HepG2 (cell line): ENCODE measurements at regions not wholly inside any gene's neighbourhood (a gene's known extent, or its start where the extent isn't known, plus 50 kb on each side); places are given as distances from the start of the nearest gene placed in this dataset.

Experiments
- ATAC-seq: fragments of 200-7000 bp; cut with Tn5 transposase; 3 replicates; pipeline ENCODE4 v1.9.1; 2020; ENCODE audit warnings: mild to moderate bottlenecking, moderate library complexity
- BruUV-seq: library from RNA; stranded (reverse); fragments of 400-500 nt; replicated peaks from 2 replicates; lab custom pipeline; 2021; lab: Mats Ljungman, UMichigan
- CTCF ChIA-PET: fragments of 300-600 bp; formaldehyde crosslinking; extraction: SDS; loops from one replicate; lab custom pipeline; 2021; ENCODE audit warnings: low total read pairs, inconsistent platforms, low intra/inter-chr PET ratio; lab: Yijun Ruan, JAX
- POLR2A ChIA-PET: fragments of 350-600 bp; sonication (Branson Sonifier 250); formaldehyde crosslinking; loops from one replicate; lab custom pipeline; 2020; ENCODE audit warnings: antibody characterized with exemption, inconsistent platforms; lab: Yijun Ruan, JAX
- DNase-seq: peaks from one replicate; pipeline ENCODE4 v3.0.0-alpha.2; 2015; ENCODE audit warnings: low spot score
- FAIRE-seq: peaks from 3 replicates; lab custom pipeline; 2011; peaks lifted over from hg19 to GRCh38; lab: Jason Lieb, UNC
- H2AFZ ChIP-seq: one replicate; pipeline ENCODE4 v1.6.1; 2011; ENCODE audit warnings: low read length, inconsistent platforms
- H3K27ac ChIP-seq: fragments of 300-600 bp; 3 replicates; pipeline ENCODE4 v1.8.0; 2011; ENCODE audit warnings: mixed run types, mild to moderate bottlenecking, mixed read lengths, low read length, inconsistent platforms; ENCODE audit not compliant: insufficient read depth; ENCODE audit errors: extremely low read length
- H3K27me3 ChIP-seq, 2 experiments: fragments of 200-600 bp in 1 of 2; 2 replicates in 1 of 2; 3 replicates in 1 of 2; pipeline versions ENCODE4 v1.6.0 to v1.8.0; 2011; ENCODE audit warnings: low read length in 2 of 2, mild to moderate bottlenecking in 2 of 2, moderate library complexity in 2 of 2, inconsistent platforms in 1 of 2; ENCODE audit not compliant: insufficient read depth in 2 of 2, control insufficient read depth in 1 of 2
- H3K36me3 ChIP-seq, 2 experiments: fragments of 200-600 bp in 1 of 2; replicated peaks in 1 of 2; 2 replicates in 1 of 2; 3 replicates in 1 of 2; pipeline versions ENCODE4 v1.5.1 to v1.8.0; 2011; ENCODE audit warnings: low read length in 2 of 2, inconsistent platforms in 1 of 2; ENCODE audit not compliant: insufficient read depth in 2 of 2, control insufficient read depth in 1 of 2
- H3K4me1 ChIP-seq: 2 replicates; pipeline ENCODE4 v1.5.1; 2012; ENCODE audit warnings: low read length, inconsistent platforms; ENCODE audit not compliant: insufficient read depth
- H3K4me2 ChIP-seq: 2 replicates; pipeline ENCODE4 v1.6.0; 2011; ENCODE audit warnings: low read depth, low read length, inconsistent platforms
- H3K4me3 ChIP-seq, 3 experiments: fragments of 200-600 bp in 1 of 3; sonication (generic), shearing (Covaris generic) in 1 of 3; replicated peaks in 1 of 3; 2 replicates each; pipeline ENCODE4 v1.5.1; 2011 to 2016; ENCODE audit warnings: low read length in 3 of 3, inconsistent platforms in 2 of 3, low read depth in 2 of 3, mild to moderate bottlenecking in 2 of 3, control low read depth in 1 of 3, mixed read lengths in 1 of 3; ENCODE audit not compliant: insufficient read depth in 1 of 3
- H3K79me2 ChIP-seq: one replicate; pipeline ENCODE4 v1.6.1; 2011; ENCODE audit warnings: low read length, inconsistent platforms; ENCODE audit not compliant: insufficient read depth
- H3K9ac ChIP-seq: 2 replicates; pipeline ENCODE4 v1.6.0; 2011; ENCODE audit warnings: mild to moderate bottlenecking, low read depth, low read length, inconsistent platforms; ENCODE audit not compliant: insufficient read depth
- H3K9me3 ChIP-seq: 2 replicates; pipeline ENCODE4 v1.5.1; 2012; ENCODE audit warnings: mild to moderate bottlenecking, low read length
- H4K20me1 ChIP-seq: 2 replicates; pipeline ENCODE4 v1.6.0; 2011; ENCODE audit warnings: inconsistent platforms, mild to moderate bottlenecking, low read length, moderate library complexity; ENCODE audit not compliant: insufficient read depth
- DNMT1 ChIP-seq: sonication (generic); formaldehyde crosslinking; IDR thresholded peaks from 2 replicates; pipeline ENCODE4 v1.5.1; 2020; ENCODE audit warnings: mild to moderate bottlenecking, missing genetic modification reagents
- GABPB1 ChIP-seq: IDR thresholded peaks from 2 replicates; pipeline ENCODE4 v1.6.1; 2016; ENCODE audit warnings: mild to moderate bottlenecking, missing genetic modification reagents, moderate library complexity, missing compliant biosample characterization
- GFI1 ChIP-seq: sonication (generic); formaldehyde crosslinking; IDR thresholded peaks from 2 replicates; pipeline ENCODE4 v1.5.0; 2020; ENCODE audit warnings: missing genetic modification reagents, mild to moderate bottlenecking, borderline replicate concordance
- NFATC3 ChIP-seq: sonication (generic); formaldehyde crosslinking; IDR thresholded peaks from 2 replicates; pipeline ENCODE4 v1.5.1; 2020; ENCODE audit warnings: mild to moderate bottlenecking, missing genetic modification reagents
- NFIB ChIP-seq: sonication (generic); formaldehyde crosslinking; IDR thresholded peaks from 2 replicates; pipeline ENCODE4 v1.9.0; 2021; ENCODE audit warnings: missing genetic modification reagents, mild to moderate bottlenecking, borderline replicate concordance
- PTBP1 ChIP-seq: fragments of 200-400 bp; formaldehyde crosslinking; IDR thresholded peaks from 2 replicates; pipeline ENCODE4 v1.6.1; 2018; ENCODE audit warnings: low read length, low read depth; ENCODE audit not compliant: poor library complexity, severe bottlenecking
- SNRNP70 ChIP-seq: fragments of 200-400 bp; formaldehyde crosslinking; IDR thresholded peaks from 2 replicates; pipeline ENCODE4 v1.6.1; 2017; ENCODE audit warnings: mild to moderate bottlenecking, low read depth, low read length, moderate library complexity
- TBX3 ChIP-seq: fragments of 450-650 bp; IDR thresholded peaks from 2 replicates; pipeline ENCODE4 v1.6.1; 2017; ENCODE audit warnings: antibody characterized with exemption, mild to moderate bottlenecking, inconsistent platforms, borderline replicate concordance
- U2AF1 ChIP-seq: fragments of 200-400 bp; formaldehyde crosslinking; optimal IDR thresholded peaks from 2 replicates; pipeline ENCODE3; 2017; ENCODE audit warnings: mild to moderate bottlenecking, low read depth, low read length
- ZBTB20 ChIP-seq: sonication (generic); formaldehyde crosslinking; IDR thresholded peaks from 2 replicates; pipeline ENCODE4 v1.8.1; 2023; ENCODE audit warnings: missing genetic modification reagents, low read depth, mild to moderate bottlenecking, borderline replicate concordance
- ZBTB8A ChIP-seq: sonication (generic); formaldehyde crosslinking; IDR thresholded peaks from 2 replicates; pipeline ENCODE4 v1.4.0; 2020; ENCODE audit warnings: mild to moderate bottlenecking, low read depth, missing genetic modification reagents, borderline replicate concordance
- ZNF138 ChIP-seq: sonication (generic); formaldehyde crosslinking; IDR thresholded peaks from 2 replicates; pipeline ENCODE4 v1.5.0; 2020; ENCODE audit warnings: mild to moderate bottlenecking, low read depth, missing genetic modification reagents
- ZNF296 ChIP-seq: sonication (generic); formaldehyde crosslinking; conservative IDR thresholded peaks from 2 replicates; pipeline ENCODE4 v1.5.0; 2020; ENCODE audit warnings: mild to moderate bottlenecking, missing genetic modification reagents
- ZNF431 ChIP-seq: sonication (generic); formaldehyde crosslinking; IDR thresholded peaks from 2 replicates; pipeline ENCODE4 v1.9.0; 2022; ENCODE audit warnings: missing genetic modification reagents, low read depth, mild to moderate bottlenecking, borderline replicate concordance
- ZNF674 ChIP-seq: sonication (generic); formaldehyde crosslinking; IDR thresholded peaks from 2 replicates; pipeline ENCODE4 v1.5.0; 2020; ENCODE audit warnings: low read depth, mild to moderate bottlenecking, missing genetic modification reagents
- ZSCAN29 ChIP-seq: sonication (generic); formaldehyde crosslinking; conservative IDR thresholded peaks from 2 replicates; pipeline ENCODE4 v1.4.0; 2020; ENCODE audit warnings: mild to moderate bottlenecking, missing genetic modification reagents
- WGBS: methylation state at CpG from one replicate; pipeline ENCODE4 v1.1.6; 2017; ENCODE audit warnings: low lambda C conversion rate; 5-methylcytosine and 5-hydroxymethylcytosine counted together
- in situ Hi-C: cut with HindIII; loops from 2 replicates; pipeline ENCODE4 v1.10.0; 2017; ENCODE audit warnings: low pct_unique_long_range_greater_than_20kb; ENCODE audit not compliant: extremely low pct_ligation_motif_present
- intact Hi-C: fragments of 100-400 bp; cut with micrococcal nuclease; formaldehyde crosslinking; loops from one replicate; pipeline ENCODE4 v1.10.0; 2022; ENCODE audit not compliant: unreplicated experiment
- TF ChIP-seq, protein P1 (sequence below): sonication (generic); formaldehyde crosslinking; IDR thresholded peaks from 2 replicates; pipeline ENCODE4 v1.5.0; 2020; ENCODE audit warnings: missing genetic modification reagents, mild to moderate bottlenecking, borderline replicate concordance
- TF ChIP-seq, protein P2 (sequence below): sonication (generic); formaldehyde crosslinking; IDR thresholded peaks from 2 replicates; pipeline ENCODE4 v1.4.0; 2020; ENCODE audit warnings: missing genetic modification reagents, borderline replicate concordance
- TF ChIP-seq, protein P3 (sequence below): sonication (generic); formaldehyde crosslinking; IDR thresholded peaks from 2 replicates; pipeline ENCODE4 v1.4.0; 2020; ENCODE audit warnings: mild to moderate bottlenecking, missing genetic modification reagents
- TF ChIP-seq, protein P4 (sequence below): sonication (generic); IDR thresholded peaks from 2 replicates; pipeline ENCODE4 v1.6.1; 2016; ENCODE audit warnings: low read depth, borderline replicate concordance

DNA sequence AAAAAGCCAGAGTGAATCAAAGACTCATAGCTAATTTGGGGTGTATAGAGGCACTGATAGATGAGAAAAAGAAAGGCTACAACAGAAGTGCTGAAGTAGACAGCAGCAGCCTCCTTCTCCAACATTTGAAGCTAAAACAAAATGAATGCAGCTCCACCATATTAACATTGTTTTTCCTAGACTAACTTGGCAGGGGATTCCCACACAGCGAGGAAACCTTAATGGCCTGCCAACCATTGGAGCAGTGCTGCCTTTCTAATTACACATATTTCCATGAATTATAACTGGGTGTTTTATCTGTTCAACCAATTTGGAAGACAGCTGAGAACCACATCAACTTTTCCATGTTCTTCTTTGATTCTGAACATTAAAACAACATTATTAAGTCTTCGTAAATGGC, 478.6 kb downstream of the LIG4 start (continued):
- TF ChIP-seq, protein P1, sequence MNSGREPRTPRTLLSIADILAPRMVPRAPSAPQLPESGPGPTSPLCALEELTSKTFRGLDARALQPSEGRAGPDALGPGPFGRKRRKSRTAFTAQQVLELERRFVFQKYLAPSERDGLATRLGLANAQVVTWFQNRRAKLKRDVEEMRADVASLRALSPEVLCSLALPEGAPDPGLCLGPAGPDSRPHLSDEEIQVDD (CRISPR knock-in tag), result no peak
- TF ChIP-seq ZNF674 (CRISPR knock-in tag), result no peak
- TF ChIP-seq, protein P2, sequence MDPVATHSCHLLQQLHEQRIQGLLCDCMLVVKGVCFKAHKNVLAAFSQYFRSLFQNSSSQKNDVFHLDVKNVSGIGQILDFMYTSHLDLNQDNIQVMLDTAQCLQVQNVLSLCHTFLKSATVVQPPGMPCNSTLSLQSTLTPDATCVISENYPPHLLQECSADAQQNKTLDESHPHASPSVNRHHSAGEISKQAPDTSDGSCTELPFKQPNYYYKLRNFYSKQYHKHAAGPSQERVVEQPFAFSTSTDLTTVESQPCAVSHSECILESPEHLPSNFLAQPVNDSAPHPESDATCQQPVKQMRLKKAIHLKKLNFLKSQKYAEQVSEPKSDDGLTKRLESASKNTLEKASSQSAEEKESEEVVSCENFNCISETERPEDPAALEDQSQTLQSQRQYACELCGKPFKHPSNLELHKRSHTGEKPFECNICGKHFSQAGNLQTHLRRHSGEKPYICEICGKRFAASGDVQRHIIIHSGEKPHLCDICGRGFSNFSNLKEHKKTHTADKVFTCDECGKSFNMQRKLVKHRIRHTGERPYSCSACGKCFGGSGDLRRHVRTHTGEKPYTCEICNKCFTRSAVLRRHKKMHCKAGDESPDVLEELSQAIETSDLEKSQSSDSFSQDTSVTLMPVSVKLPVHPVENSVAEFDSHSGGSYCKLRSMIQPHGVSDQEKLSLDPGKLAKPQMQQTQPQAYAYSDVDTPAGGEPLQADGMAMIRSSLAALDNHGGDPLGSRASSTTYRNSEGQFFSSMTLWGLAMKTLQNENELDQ (CRISPR knock-in tag), result no peak
- TF ChIP-seq, protein P3, sequence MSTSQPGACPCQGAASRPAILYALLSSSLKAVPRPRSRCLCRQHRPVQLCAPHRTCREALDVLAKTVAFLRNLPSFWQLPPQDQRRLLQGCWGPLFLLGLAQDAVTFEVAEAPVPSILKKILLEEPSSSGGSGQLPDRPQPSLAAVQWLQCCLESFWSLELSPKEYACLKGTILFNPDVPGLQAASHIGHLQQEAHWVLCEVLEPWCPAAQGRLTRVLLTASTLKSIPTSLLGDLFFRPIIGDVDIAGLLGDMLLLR (CRISPR knock-in tag), result no peak

DNA sequence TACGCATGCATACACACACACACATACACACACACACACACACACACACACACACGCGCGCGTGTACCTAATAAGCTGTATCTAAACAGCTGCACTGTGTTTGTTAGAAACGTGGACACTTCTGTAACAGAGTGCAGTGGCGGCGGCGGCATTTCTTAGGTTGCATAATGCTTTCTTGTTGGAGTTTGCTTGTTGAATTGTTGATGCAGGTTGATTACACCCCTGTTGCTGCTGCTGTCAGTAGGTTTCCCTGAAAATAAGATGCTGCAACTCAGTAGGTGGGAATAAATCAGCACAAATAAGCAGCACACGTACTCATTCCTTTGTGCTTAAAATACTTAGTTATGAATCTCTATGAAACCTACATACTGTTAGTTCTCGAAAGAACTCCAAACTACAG, 479.2 kb downstream of the LIG4 start:
- no peak overlapping the region for H2AFZ ChIP-seq
- no peak for FAIRE-seq
- ChIA-PET CTCF (no interaction called here), POLR2A (no interaction called here)
- no peak overlapping the region for H3K4me2 ChIP-seq
- H3K4me3 ChIP-seq, result no peak overlapping the region
- H3K9ac ChIP-seq, result no peak overlapping the region
- no peaks in the 10 kb centered on the region for H3K27me3 ChIP-seq
- WGBS, result 38% methylated on average over 11 of the region's 11 CpGs
- no peaks in the 10 kb centered on the region for H3K79me2 ChIP-seq
- no peaks in the 10 kb centered on the region for H4K20me1 ChIP-seq
- no TSS peak for BruUV-seq
- in situ Hi-C loops, result no loop called here
- no peak overlapping the region for H3K27ac ChIP-seq
- intact Hi-C loops, result no loop called here
- H3K4me1 ChIP-seq, result no peaks in the 10 kb centered on the region
- no peaks in the 10 kb centered on the region for H3K36me3 ChIP-seq
- no peak for ATAC-seq
- no peaks in the 10 kb centered on the region for H3K9me3 ChIP-seq
- no peak for DNase-seq
- TF ChIP-seq ZSCAN29 (no peak), NFIB (CRISPR knock-in tag) (no peak), ZBTB8A (CRISPR knock-in tag) (no peak), PTBP1 (no peak), GABPB1 (no peak), NFATC3 (CRISPR knock-in tag) (no peak), ZNF138 (CRISPR knock-in tag) (no peak), ZNF296 (CRISPR knock-in tag) (no peak), U2AF1 (no peak), SNRNP70 (no peak), GFI1 (CRISPR knock-in tag) (no peak), DNMT1 (CRISPR knock-in tag) (no peak), ZNF431 (CRISPR knock-in tag) (no peak), ZBTB20 (no peak), TBX3 (no peak)
- TF ChIP-seq, protein P4, sequence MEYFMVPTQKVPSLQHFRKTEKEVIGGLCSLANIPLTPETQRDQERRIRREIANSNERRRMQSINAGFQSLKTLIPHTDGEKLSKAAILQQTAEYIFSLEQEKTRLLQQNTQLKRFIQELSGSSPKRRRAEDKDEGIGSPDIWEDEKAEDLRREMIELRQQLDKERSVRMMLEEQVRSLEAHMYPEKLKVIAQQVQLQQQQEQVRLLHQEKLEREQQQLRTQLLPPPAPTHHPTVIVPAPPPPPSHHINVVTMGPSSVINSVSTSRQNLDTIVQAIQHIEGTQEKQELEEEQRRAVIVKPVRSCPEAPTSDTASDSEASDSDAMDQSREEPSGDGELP, result no peak
